ENCODE measurements at regions not wholly inside any gene's neighbourhood (a gene's known extent, or its start where the extent isn't known, plus 50 kb on each side); places are given as distances from the start of the nearest gene placed in this dataset.

DNA sequence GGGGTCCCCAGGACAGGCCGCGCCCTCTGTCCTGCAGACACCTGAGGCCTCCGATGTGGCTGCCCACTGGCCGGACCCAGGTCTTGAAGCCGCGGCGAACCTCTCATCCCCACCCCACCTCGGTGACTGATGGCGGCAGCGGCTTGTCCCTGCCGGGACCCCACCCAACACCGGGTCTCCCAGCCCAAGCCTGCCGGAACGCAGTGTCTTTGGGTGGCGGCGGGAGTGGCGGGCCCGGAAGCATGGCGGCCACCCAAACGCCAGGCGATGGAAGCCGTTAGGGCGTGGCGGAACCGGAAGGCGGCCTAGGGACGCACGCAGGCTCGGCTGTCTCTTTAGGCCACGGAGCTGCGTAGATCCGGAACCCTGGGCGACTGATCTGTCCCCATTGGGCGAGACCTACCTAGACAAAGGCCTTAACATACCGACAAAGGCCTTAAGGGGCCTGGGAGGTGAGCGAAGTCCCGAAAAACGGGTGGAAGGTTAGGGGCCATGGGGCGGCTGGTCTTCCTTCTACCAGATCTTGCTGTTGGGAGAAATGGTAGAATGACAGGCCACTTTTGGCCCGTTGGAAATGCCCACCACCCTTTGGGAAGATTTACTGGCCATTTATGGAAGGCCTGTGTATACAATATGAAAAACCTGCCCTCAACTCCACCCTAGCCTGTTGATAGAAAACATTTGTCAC is 94.6 kb upstream of the SMC2 start:
- no peak for TF ChIP-seq SETDB1 (IDR thresholded peaks at IDR 0.05; ENCODE audit: insufficient read length, low read length)
- TF ChIP-seq ZNF121 (tag by site-specific recombination; IDR thresholded peaks at IDR 0.05), result no peak
- TF ChIP-seq ZNF843 (tag by site-specific recombination; IDR thresholded peaks at IDR 0.05), result no peak
- TF ChIP-seq, protein P1, sequence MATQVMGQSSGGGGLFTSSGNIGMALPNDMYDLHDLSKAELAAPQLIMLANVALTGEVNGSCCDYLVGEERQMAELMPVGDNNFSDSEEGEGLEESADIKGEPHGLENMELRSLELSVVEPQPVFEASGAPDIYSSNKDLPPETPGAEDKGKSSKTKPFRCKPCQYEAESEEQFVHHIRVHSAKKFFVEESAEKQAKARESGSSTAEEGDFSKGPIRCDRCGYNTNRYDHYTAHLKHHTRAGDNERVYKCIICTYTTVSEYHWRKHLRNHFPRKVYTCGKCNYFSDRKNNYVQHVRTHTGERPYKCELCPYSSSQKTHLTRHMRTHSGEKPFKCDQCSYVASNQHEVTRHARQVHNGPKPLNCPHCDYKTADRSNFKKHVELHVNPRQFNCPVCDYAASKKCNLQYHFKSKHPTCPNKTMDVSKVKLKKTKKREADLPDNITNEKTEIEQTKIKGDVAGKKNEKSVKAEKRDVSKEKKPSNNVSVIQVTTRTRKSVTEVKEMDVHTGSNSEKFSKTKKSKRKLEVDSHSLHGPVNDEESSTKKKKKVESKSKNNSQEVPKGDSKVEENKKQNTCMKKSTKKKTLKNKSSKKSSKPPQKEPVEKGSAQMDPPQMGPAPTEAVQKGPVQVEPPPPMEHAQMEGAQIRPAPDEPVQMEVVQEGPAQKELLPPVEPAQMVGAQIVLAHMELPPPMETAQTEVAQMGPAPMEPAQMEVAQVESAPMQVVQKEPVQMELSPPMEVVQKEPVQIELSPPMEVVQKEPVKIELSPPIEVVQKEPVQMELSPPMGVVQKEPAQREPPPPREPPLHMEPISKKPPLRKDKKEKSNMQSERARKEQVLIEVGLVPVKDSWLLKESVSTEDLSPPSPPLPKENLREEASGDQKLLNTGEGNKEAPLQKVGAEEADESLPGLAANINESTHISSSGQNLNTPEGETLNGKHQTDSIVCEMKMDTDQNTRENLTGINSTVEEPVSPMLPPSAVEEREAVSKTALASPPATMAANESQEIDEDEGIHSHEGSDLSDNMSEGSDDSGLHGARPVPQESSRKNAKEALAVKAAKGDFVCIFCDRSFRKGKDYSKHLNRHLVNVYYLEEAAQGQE (tag by site-specific recombination; IDR thresholded peaks at IDR 0.05), result no peak
- TF ChIP-seq ZNF501 (tag by site-specific recombination; IDR thresholded peaks at IDR 0.05), result no peak
- no peak for TF ChIP-seq ZNF768 (tag by site-specific recombination; IDR thresholded peaks at IDR 0.05)
- TF ChIP-seq, protein P2, sequence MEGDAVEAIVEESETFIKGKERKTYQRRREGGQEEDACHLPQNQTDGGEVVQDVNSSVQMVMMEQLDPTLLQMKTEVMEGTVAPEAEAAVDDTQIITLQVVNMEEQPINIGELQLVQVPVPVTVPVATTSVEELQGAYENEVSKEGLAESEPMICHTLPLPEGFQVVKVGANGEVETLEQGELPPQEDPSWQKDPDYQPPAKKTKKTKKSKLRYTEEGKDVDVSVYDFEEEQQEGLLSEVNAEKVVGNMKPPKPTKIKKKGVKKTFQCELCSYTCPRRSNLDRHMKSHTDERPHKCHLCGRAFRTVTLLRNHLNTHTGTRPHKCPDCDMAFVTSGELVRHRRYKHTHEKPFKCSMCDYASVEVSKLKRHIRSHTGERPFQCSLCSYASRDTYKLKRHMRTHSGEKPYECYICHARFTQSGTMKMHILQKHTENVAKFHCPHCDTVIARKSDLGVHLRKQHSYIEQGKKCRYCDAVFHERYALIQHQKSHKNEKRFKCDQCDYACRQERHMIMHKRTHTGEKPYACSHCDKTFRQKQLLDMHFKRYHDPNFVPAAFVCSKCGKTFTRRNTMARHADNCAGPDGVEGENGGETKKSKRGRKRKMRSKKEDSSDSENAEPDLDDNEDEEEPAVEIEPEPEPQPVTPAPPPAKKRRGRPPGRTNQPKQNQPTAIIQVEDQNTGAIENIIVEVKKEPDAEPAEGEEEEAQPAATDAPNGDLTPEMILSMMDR (tag by site-specific recombination; IDR thresholded peaks at IDR 0.05), result no peak
- TF ChIP-seq, protein P3, sequence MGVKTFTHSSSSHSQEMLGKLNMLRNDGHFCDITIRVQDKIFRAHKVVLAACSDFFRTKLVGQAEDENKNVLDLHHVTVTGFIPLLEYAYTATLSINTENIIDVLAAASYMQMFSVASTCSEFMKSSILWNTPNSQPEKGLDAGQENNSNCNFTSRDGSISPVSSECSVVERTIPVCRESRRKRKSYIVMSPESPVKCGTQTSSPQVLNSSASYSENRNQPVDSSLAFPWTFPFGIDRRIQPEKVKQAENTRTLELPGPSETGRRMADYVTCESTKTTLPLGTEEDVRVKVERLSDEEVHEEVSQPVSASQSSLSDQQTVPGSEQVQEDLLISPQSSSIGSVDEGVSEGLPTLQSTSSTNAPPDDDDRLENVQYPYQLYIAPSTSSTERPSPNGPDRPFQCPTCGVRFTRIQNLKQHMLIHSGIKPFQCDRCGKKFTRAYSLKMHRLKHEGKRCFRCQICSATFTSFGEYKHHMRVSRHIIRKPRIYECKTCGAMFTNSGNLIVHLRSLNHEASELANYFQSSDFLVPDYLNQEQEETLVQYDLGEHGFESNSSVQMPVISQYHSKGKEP (tag by site-specific recombination; IDR thresholded peaks at IDR 0.05), result no peak
- no peak for TF ChIP-seq ZNF600 (tag by site-specific recombination; IDR thresholded peaks at IDR 0.05)
- no peak for TF ChIP-seq YY1 (tag by site-specific recombination; IDR thresholded peaks at IDR 0.05)
- TF ChIP-seq ZNF585B (tag by site-specific recombination; IDR thresholded peaks at IDR 0.05), result no peak
- no peak for TF ChIP-seq GLIS2 (tag by site-specific recombination; IDR thresholded peaks at IDR 0.05)
- TF ChIP-seq ZNF169 (tag by site-specific recombination; IDR thresholded peaks at IDR 0.05), result no peak
- TF ChIP-seq, protein P4, sequence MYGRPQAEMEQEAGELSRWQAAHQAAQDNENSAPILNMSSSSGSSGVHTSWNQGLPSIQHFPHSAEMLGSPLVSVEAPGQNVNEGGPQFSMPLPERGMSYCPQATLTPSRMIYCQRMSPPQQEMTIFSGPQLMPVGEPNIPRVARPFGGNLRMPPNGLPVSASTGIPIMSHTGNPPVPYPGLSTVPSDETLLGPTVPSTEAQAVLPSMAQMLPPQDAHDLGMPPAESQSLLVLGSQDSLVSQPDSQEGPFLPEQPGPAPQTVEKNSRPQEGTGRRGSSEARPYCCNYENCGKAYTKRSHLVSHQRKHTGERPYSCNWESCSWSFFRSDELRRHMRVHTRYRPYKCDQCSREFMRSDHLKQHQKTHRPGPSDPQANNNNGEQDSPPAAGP (tag by site-specific recombination; IDR thresholded peaks at IDR 0.05), result no peak
